K562 (cell line): ENCODE measurements at regions not wholly inside any gene's neighbourhood (a gene's known extent, or its start where the extent isn't known, plus 50 kb on each side); places are given as distances from the start of the nearest gene placed in this dataset.

Experiments used
- ATAC-seq: fragments of 200-7000 bp; cut with Tn5 transposase; 3 replicates; pipeline ENCODE4 v1.9.1; 2020; ENCODE audit warnings: moderate library complexity
- BruUV-seq: library from RNA; stranded (reverse); fragments of 400-500 nt; replicated peaks from 2 replicates; lab custom pipeline; 2021; lab: Mats Ljungman, UMichigan
- CTCF ChIA-PET: fragments of 300-600 bp; formaldehyde crosslinking; extraction: SDS; loops from one replicate; lab custom pipeline; 2021; ENCODE audit warnings: low intra/inter-chr PET ratio; lab: Yijun Ruan, JAX
- POLR2A ChIA-PET: fragments of 300-600, 350-650 bp; sonication (Branson Sonifier 250); formaldehyde crosslinking; extraction: SDS; loops from one replicate; lab custom pipeline; 2021; ENCODE audit warnings: antibody characterized with exemption, inconsistent platforms; lab: Yijun Ruan, JAX
- DNase-seq, 4 experiments: peaks; one replicate each; pipeline versions ENCODE4 v3.0.0 to v3.0.0-alpha.2; 2011 to 2018; ENCODE audit warnings: low spot score in 3 of 4, mixed read lengths in 3 of 4; ENCODE audit errors: extremely low read depth in 1 of 4
- FAIRE-seq: peaks from 2 replicates; lab custom pipeline; 2011; peaks lifted over from hg19 to GRCh38; lab: Jason Lieb, UNC
- H2AFZ ChIP-seq: 2 replicates; pipeline ENCODE4 v1.6.0; 2011; ENCODE audit warnings: low read depth, low read length, control low read depth, inconsistent platforms
- H3K27ac ChIP-seq: fragments of 200-600 bp; 3 replicates; pipeline ENCODE4 v1.8.0; 2011; ENCODE audit warnings: low read depth, mild to moderate bottlenecking, control low read depth, inconsistent platforms, low read length, moderate library complexity, mixed read lengths; ENCODE audit errors: extremely low read depth
- H3K27me3 ChIP-seq, 2 experiments: fragments of 300-600 bp in 1 of 2; 2 replicates in 1 of 2; 3 replicates in 1 of 2; pipeline versions ENCODE4 v1.6.0 to v1.8.0; 2011; ENCODE audit warnings: inconsistent platforms in 2 of 2, low read length in 2 of 2, mild to moderate bottlenecking in 1 of 2, mixed read lengths in 1 of 2, moderate library complexity in 1 of 2; ENCODE audit not compliant: control insufficient read depth in 2 of 2, insufficient read depth in 2 of 2
- H3K36me3 ChIP-seq: fragments of 300-600 bp; 3 replicates; pipeline ENCODE4 v1.8.0; 2011; ENCODE audit warnings: mild to moderate bottlenecking, low read length, inconsistent platforms; ENCODE audit not compliant: control insufficient read depth, insufficient read depth
- H3K4me1 ChIP-seq, 2 experiments: fragments of 200-600 bp in 1 of 2; replicated peaks in 1 of 2; 2 replicates in 1 of 2; 3 replicates in 1 of 2; pipeline versions ENCODE4 v1.5.1 to v1.8.0; 2011; ENCODE audit warnings: inconsistent platforms in 2 of 2, low read length in 2 of 2, mild to moderate bottlenecking in 1 of 2, mixed read lengths in 1 of 2, moderate library complexity in 1 of 2; ENCODE audit not compliant: control insufficient read depth in 2 of 2, insufficient read depth in 2 of 2
- H3K4me2 ChIP-seq: 2 replicates; pipeline ENCODE4 v1.6.1; 2011; ENCODE audit warnings: low read length, control low read depth, inconsistent platforms, mixed read lengths; ENCODE audit not compliant: insufficient read depth
- H3K4me3 ChIP-seq: fragments of 200-600 bp; sonication (generic), shearing (Covaris generic); 2 replicates; pipeline ENCODE4 v1.5.1; 2016; ENCODE audit warnings: control low read depth, inconsistent platforms
- H3K79me2 ChIP-seq: fragments of 200-600 bp; 3 replicates; pipeline ENCODE4 v1.8.0; 2011; ENCODE audit warnings: low read length, inconsistent platforms; ENCODE audit not compliant: control insufficient read depth, insufficient read depth
- H3K9ac ChIP-seq, 2 experiments: 2 replicates each; pipeline versions ENCODE4 v1.6.0 to v1.6.1; 2011; ENCODE audit warnings: low read depth in 2 of 2, low read length in 2 of 2, control low read depth in 1 of 2, inconsistent platforms in 1 of 2, mild to moderate bottlenecking in 1 of 2, mixed read lengths in 1 of 2; ENCODE audit not compliant: insufficient read depth in 1 of 2
- H3K9me1 ChIP-seq: one replicate; pipeline ENCODE4 v1.6.0; 2011; ENCODE audit warnings: inconsistent platforms, mild to moderate bottlenecking, low read length, moderate library complexity; ENCODE audit not compliant: control insufficient read depth, insufficient read depth
- H3K9me3 ChIP-seq: replicated peaks from 2 replicates; pipeline ENCODE4 v1.5.1; 2011; ENCODE audit warnings: low read depth, low read length, inconsistent platforms; ENCODE audit not compliant: control insufficient read depth, insufficient read depth
- H4K20me1 ChIP-seq: replicated peaks from 2 replicates; pipeline ENCODE4 v1.6.1; 2011; ENCODE audit warnings: low read length, inconsistent platforms, mixed read lengths; ENCODE audit not compliant: control insufficient read depth, insufficient read depth
- CEBPB ChIP-seq: fragments of 450-650 bp; IDR thresholded peaks from 2 replicates; pipeline ENCODE4 v1.6.1; 2016; ENCODE audit warnings: missing genetic modification characterization, missing compliant biosample characterization
- CEBPG ChIP-seq, 3 experiments: fragments of 200-800 bp in 1 of 3; sonication (Bioruptor generic) in 1 of 3; sonication (generic) in 1 of 3; formaldehyde crosslinking in 1 of 3; IDR thresholded peaks in 2 of 3; conservative IDR thresholded peaks in 1 of 3; 2 replicates each; pipeline versions ENCODE4 v1.6.1 to v1.8.0; 2016 to 2022; ENCODE audit warnings: missing compliant biosample characterization in 2 of 3, missing genetic modification characterization in 2 of 3, mild to moderate bottlenecking in 1 of 3, missing genetic modification reagents in 1 of 3
- FOXK2 ChIP-seq, 2 experiments: fragments of 450-650 bp; IDR thresholded peaks in 1 of 2; conservative IDR thresholded peaks in 1 of 2; 2 replicates each; pipeline ENCODE4 v1.6.1; 2016; ENCODE audit warnings: low read depth in 2 of 2, mild to moderate bottlenecking in 1 of 2
- WGBS: fragments of 100-300 bp; shearing (Covaris generic); methylation state at CpG from one replicate; pipeline ENCODE4 v1.1.6; 2016; ENCODE audit warnings: low coverage, mixed read lengths; ENCODE audit not compliant: insufficient coverage; ENCODE audit errors: missing lambda C conversion rate; 5-methylcytosine and 5-hydroxymethylcytosine counted together
- in situ Hi-C: fragments of 300-500 bp; cut with MboI; formaldehyde crosslinking; loops from 4 replicates; pipeline ENCODE4 v1.15.0; 2018; ENCODE audit warnings: inconsistent platforms, mixed read lengths
- intact Hi-C: fragments of 100-400 bp; cut with micrococcal nuclease; formaldehyde crosslinking; loops from 2 replicates; pipeline ENCODE4 v1.14.2; 2022
- TF ChIP-seq, protein P1 (sequence below), 2 experiments: fragments of 450-650 bp in 1 of 2; sonication (generic) in 1 of 2; formaldehyde crosslinking in 1 of 2; IDR thresholded peaks in 1 of 2; conservative IDR thresholded peaks in 1 of 2; 2 replicates each; pipeline versions ENCODE4 v1.6.1 to v1.8.1; 2016 to 2023; ENCODE audit warnings: mild to moderate bottlenecking in 2 of 2, moderate library complexity in 2 of 2, inconsistent platforms in 1 of 2, missing genetic modification reagents in 1 of 2
- TF ChIP-seq, protein P2 (sequence below), 2 experiments: IDR thresholded peaks; 2 replicates each; pipeline ENCODE4 v1.6.1; 2012; ENCODE audit warnings: improper control_type of control experiment in 2 of 2, low read depth in 2 of 2, low read length in 2 of 2, borderline replicate concordance in 1 of 2

DNA sequence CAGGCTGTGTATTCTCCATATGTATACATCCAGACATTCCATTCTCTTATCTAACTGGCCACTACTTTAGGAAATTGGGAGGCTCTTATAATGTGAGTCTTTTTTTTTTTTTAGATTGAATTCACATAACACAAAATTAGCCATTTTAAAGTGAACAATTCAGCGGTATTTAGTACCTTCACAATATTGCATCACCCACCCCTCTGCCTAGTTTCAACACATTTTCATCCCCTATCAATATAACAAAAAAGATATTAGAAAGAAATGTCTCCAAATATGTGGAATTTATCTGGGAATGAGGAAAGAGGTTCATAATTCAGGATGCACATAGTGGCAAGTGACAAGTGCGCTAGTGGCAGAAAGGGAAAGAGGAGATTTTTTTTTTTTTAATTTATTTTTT lies 228.5 kb downstream of the ICE1 start:
- ATAC-seq: no peak
- Histone ChIP-seq H3K4me2 (no peak overlapping the region), H3K9ac (no peak overlapping the region), H3K9me1 (no peaks in the 10 kb centered on the region), H3K4me3 (no peak overlapping the region), H3K36me3 (no peaks in the 10 kb centered on the region), H3K79me2 (no peaks in the 10 kb centered on the region), H3K27me3 (peaks cover 16 to 33% of the 10 kb centered on the region in 2 experiments), H4K20me1 (no peaks in the 10 kb centered on the region; the same call in 1 of the 2 replicates), H3K4me1 (no peaks in the 10 kb centered on the region; a peak in 1 of 5 replicates), H2AFZ (no peak overlapping the region), H3K9me3 (no peaks in the 10 kb centered on the region)
- WGBS: 0% methylated on average over 2 of the region's 2 CpGs
- no TSS peak for BruUV-seq
- FAIRE-seq: no peak
- POLR2A ChIA-PET: no interaction called here
- no peak for DNase-seq
- 0 out of 2 replicates have a peak, but pooled peaks have one; percentile 19 for TF ChIP-seq CEBPB
- no peak for TF ChIP-seq CEBPG (CRISPR knock-in tag; IDR thresholded peaks at IDR 0.05)
- TF ChIP-seq CEBPG (tag; conservative IDR thresholded peaks at IDR 0.05 in 1 of 2, IDR thresholded peaks at IDR 0.05 in 1 of 2): peak; percentile 54 to 84; a peak in 3 of 4 replicates
- TF ChIP-seq, protein P1, sequence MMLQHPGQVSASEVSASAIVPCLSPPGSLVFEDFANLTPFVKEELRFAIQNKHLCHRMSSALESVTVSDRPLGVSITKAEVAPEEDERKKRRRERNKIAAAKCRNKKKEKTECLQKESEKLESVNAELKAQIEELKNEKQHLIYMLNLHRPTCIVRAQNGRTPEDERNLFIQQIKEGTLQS (IDR thresholded peaks at IDR 0.05): peak; percentile 40
- TF ChIP-seq, protein P1 (CRISPR knock-in tag; conservative IDR thresholded peaks at IDR 0.05): no peak
- TF ChIP-seq, protein P2, sequence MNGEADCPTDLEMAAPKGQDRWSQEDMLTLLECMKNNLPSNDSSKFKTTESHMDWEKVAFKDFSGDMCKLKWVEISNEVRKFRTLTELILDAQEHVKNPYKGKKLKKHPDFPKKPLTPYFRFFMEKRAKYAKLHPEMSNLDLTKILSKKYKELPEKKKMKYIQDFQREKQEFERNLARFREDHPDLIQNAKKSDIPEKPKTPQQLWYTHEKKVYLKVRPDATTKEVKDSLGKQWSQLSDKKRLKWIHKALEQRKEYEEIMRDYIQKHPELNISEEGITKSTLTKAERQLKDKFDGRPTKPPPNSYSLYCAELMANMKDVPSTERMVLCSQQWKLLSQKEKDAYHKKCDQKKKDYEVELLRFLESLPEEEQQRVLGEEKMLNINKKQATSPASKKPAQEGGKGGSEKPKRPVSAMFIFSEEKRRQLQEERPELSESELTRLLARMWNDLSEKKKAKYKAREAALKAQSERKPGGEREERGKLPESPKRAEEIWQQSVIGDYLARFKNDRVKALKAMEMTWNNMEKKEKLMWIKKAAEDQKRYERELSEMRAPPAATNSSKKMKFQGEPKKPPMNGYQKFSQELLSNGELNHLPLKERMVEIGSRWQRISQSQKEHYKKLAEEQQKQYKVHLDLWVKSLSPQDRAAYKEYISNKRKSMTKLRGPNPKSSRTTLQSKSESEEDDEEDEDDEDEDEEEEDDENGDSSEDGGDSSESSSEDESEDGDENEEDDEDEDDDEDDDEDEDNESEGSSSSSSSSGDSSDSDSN (IDR thresholded peaks at IDR 0.05; ENCODE audit: borderline replicate concordance in 1 of 2, low read depth in 2 of 2, low read length in 2 of 2): no peak
- no peak for TF ChIP-seq FOXK2 (conservative IDR thresholded peaks at IDR 0.05 in 1 of 2, IDR thresholded peaks at IDR 0.05 in 1 of 2; ENCODE audit: low read depth in 2 of 2)
- TF ChIP-seq, all 486 proteins: peak for 3
- CTCF ChIA-PET: no interaction called here
- H3K27ac ChIP-seq: no peak overlapping the region
- in situ Hi-C loops (no loop called here), intact Hi-C loops (no loop called here)
